Ishikawa (cell line): ENCODE measurements at regions not wholly inside any gene's neighbourhood (a gene's known extent, or its start where the extent isn't known, plus 50 kb on each side); places are given as distances from the start of the nearest gene placed in this dataset.

ENCODE experiments used
- EGR1 ChIP-seq: IDR thresholded peaks from 2 replicates; pipeline ENCODE4 v1.6.1; 2012
- EP300 ChIP-seq: IDR thresholded peaks from 2 replicates; pipeline ENCODE4 v1.6.1; 2012; ENCODE audit warnings: borderline replicate concordance
- NFIC ChIP-seq: IDR thresholded peaks from 2 replicates; pipeline ENCODE4 v1.6.1; 2012
- TAF1 ChIP-seq: IDR thresholded peaks from 2 replicates; pipeline ENCODE4 v1.6.1; 2012; ENCODE audit warnings: low read depth, mild to moderate bottlenecking
- TEAD4 ChIP-seq: IDR thresholded peaks from 2 replicates; pipeline ENCODE4 v1.6.1; 2012
- TF ChIP-seq, protein P1 (sequence below): IDR thresholded peaks from 2 replicates; pipeline ENCODE4 v1.6.1; 2012; ENCODE audit warnings: low read depth, mild to moderate bottlenecking
- TF ChIP-seq, protein P2 (sequence below): IDR thresholded peaks from 2 replicates; pipeline ENCODE4 v1.6.1; 2012
- TF ChIP-seq, protein P3 (sequence below): IDR thresholded peaks from 2 replicates; pipeline ENCODE4 v1.6.1; 2012

DNA sequence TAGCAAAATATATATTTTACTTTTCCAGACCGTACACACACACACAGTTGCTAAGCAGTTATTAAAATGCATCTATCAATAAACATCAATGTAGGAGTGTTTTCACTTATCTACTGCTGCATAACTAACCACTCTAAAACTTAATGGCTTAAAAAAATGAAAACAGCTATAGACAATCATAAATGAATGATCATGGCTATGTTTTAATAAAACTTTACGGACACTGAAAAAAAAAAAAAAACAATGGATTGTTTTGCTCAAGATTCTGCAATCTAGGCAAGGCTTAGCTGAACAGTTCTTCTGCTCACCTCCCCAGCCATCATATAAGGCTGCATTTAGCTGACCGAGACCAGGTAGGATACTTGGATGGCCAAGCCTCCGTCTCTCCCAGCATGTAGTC is 125.4 kb upstream of the CCDC28A start:
- TF ChIP-seq, protein P1, sequence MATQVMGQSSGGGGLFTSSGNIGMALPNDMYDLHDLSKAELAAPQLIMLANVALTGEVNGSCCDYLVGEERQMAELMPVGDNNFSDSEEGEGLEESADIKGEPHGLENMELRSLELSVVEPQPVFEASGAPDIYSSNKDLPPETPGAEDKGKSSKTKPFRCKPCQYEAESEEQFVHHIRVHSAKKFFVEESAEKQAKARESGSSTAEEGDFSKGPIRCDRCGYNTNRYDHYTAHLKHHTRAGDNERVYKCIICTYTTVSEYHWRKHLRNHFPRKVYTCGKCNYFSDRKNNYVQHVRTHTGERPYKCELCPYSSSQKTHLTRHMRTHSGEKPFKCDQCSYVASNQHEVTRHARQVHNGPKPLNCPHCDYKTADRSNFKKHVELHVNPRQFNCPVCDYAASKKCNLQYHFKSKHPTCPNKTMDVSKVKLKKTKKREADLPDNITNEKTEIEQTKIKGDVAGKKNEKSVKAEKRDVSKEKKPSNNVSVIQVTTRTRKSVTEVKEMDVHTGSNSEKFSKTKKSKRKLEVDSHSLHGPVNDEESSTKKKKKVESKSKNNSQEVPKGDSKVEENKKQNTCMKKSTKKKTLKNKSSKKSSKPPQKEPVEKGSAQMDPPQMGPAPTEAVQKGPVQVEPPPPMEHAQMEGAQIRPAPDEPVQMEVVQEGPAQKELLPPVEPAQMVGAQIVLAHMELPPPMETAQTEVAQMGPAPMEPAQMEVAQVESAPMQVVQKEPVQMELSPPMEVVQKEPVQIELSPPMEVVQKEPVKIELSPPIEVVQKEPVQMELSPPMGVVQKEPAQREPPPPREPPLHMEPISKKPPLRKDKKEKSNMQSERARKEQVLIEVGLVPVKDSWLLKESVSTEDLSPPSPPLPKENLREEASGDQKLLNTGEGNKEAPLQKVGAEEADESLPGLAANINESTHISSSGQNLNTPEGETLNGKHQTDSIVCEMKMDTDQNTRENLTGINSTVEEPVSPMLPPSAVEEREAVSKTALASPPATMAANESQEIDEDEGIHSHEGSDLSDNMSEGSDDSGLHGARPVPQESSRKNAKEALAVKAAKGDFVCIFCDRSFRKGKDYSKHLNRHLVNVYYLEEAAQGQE, result no peak
- TF ChIP-seq, protein P2, sequence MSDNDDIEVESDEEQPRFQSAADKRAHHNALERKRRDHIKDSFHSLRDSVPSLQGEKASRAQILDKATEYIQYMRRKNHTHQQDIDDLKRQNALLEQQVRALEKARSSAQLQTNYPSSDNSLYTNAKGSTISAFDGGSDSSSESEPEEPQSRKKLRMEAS, result no peak
- TF ChIP-seq EGR1 (no peak), EP300 (no peak), TEAD4 (no peak), TAF1 (no peak), NFIC (no peak)
- TF ChIP-seq, protein P3, sequence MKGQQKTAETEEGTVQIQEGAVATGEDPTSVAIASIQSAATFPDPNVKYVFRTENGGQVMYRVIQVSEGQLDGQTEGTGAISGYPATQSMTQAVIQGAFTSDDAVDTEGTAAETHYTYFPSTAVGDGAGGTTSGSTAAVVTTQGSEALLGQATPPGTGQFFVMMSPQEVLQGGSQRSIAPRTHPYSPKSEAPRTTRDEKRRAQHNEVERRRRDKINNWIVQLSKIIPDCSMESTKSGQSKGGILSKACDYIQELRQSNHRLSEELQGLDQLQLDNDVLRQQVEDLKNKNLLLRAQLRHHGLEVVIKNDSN, result no peak
